ENCODE measurements at regions not wholly inside any gene's neighbourhood (a gene's known extent, or its start where the extent isn't known, plus 50 kb on each side); places are given as distances from the start of the nearest gene placed in this dataset.

DNA sequence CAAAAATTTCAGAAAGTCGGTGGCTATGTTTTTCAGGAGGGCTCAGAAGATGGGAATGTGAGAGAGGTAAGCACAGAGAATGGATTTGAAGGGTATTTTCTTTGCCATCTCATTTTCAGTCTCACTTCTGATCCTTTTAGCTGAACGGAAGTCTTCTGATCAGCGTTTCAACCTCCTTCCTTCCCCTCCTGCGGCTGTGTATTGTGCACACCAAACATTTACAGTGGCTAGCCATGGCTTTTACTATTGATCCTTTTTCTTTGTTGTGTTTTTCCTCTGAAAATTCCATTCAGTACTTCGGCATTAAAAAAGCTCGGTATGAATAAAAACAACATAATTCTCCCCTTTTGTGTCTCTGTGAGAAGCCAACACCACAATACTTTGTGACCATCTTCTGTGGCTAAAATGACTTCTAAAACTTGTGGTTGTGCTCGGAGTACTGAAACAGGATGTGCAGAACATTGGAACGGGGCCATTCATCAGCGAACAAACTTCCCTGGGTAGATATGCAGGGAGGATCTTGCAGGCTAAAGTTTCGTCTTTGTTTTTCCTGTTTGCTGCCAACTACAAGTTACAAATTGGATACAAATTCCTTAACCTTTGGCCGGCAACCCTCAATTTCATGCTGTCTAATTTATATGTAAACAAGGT, 260.8 kb upstream of the FAM98A start:
- TF ChIP-seq, protein P1, sequence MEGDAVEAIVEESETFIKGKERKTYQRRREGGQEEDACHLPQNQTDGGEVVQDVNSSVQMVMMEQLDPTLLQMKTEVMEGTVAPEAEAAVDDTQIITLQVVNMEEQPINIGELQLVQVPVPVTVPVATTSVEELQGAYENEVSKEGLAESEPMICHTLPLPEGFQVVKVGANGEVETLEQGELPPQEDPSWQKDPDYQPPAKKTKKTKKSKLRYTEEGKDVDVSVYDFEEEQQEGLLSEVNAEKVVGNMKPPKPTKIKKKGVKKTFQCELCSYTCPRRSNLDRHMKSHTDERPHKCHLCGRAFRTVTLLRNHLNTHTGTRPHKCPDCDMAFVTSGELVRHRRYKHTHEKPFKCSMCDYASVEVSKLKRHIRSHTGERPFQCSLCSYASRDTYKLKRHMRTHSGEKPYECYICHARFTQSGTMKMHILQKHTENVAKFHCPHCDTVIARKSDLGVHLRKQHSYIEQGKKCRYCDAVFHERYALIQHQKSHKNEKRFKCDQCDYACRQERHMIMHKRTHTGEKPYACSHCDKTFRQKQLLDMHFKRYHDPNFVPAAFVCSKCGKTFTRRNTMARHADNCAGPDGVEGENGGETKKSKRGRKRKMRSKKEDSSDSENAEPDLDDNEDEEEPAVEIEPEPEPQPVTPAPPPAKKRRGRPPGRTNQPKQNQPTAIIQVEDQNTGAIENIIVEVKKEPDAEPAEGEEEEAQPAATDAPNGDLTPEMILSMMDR (IDR thresholded peaks at IDR 0.05): no peak
- TF ChIP-seq POLR2A (IDR thresholded peaks at IDR 0.05): no peak

Measured in right lobe of liver (tissue), 4 donors.